RWPE1 (cell line): ENCODE measurements at regions not wholly inside any gene's neighbourhood (a gene's known extent, or its start where the extent isn't known, plus 50 kb on each side); places are given as distances from the start of the nearest gene placed in this dataset.

ENCODE experiments used
- CTCF ChIA-PET: fragments of 350-600 bp; sonication (Branson Sonifier 250); formaldehyde crosslinking; extraction: SDS; loops from one replicate; lab custom pipeline; 2021; lab: Yijun Ruan, JAX
- POLR2A ChIA-PET: fragments of 400-600 bp; formaldehyde crosslinking; extraction: SDS; loops from one replicate; lab custom pipeline; 2020; ENCODE audit warnings: antibody characterized with exemption; ENCODE audit not compliant: low non-redundant PET; lab: Yijun Ruan, JAX
- DNase-seq: peaks from one replicate; pipeline ENCODE4 v3.0.0; 2012; ENCODE audit warnings: low spot score
- H3K27ac ChIP-seq: fragments of 450-650 bp; 2 replicates; pipeline ENCODE4 v1.5.1; 2017
- TF ChIP-seq, protein P1 (sequence below): fragments of 450-650 bp; conservative IDR thresholded peaks from 2 replicates; pipeline ENCODE4 v1.5.1; 2017; ENCODE audit warnings: low read depth, mild to moderate bottlenecking

DNA sequence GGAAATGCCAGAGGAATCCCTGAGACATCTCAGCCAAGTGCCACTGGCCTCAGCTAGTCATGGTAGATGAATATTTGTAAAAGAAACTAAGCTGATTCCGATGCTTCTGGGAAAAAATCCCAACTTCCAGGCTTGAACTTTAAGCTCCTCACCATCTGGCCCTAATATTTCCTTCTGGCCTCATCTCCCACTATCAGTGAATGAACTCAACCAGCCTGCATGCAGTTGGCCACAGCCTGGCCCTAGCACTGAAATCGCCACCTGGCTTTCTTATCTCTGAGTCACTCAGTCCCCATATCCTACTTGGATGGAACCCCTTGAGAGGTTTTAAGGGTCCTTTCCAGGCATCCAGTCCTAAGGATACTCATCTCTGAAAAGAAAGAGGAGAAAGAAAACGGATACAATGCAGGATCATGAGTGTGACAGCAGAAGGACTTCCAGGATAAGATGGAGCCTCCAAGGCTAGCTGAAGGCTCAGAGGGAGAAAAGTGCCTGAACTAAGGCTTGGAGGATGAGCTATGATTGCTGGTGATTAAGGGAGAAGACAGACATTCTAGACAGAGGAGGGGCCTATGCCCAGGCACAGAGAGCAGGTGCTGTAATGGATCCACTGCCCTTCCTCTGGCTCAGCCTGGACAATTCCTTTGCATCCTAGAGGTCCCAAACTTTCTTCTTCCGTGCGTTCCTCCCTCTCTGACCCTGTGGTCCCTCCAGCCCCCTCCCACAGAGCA lies 141.5 kb upstream of the MYCN start:
- no peak overlapping the region for H3K27ac ChIP-seq
- ChIA-PET POLR2A (no interaction called here), CTCF (interaction anchor here (0.6 kb wide), 1 partner anchor 1196 kb away, joined by 8 read pairs; no protein-coding TSS in a partner anchor)
- TF ChIP-seq, protein P1, sequence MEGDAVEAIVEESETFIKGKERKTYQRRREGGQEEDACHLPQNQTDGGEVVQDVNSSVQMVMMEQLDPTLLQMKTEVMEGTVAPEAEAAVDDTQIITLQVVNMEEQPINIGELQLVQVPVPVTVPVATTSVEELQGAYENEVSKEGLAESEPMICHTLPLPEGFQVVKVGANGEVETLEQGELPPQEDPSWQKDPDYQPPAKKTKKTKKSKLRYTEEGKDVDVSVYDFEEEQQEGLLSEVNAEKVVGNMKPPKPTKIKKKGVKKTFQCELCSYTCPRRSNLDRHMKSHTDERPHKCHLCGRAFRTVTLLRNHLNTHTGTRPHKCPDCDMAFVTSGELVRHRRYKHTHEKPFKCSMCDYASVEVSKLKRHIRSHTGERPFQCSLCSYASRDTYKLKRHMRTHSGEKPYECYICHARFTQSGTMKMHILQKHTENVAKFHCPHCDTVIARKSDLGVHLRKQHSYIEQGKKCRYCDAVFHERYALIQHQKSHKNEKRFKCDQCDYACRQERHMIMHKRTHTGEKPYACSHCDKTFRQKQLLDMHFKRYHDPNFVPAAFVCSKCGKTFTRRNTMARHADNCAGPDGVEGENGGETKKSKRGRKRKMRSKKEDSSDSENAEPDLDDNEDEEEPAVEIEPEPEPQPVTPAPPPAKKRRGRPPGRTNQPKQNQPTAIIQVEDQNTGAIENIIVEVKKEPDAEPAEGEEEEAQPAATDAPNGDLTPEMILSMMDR, result no peak
- DNase-seq, result no peak

DNA sequence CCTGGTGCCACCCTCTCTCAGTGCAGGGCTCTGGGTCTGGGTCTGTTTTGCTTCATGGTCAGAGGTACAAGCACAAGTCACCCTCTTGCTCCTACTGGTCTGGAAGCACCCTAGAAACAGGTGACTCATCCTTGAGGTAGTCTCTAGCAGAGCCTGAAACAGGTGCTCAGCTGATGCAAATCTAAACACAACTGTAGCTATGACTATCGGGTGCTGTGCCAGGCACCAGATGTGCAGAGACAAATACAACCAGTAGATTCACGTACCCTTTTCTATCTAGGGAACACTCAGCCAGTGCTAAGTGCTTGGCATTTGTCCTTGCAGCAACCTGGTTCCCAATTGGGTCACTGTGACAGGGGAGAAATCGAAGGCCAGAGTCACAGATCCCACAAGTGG lies 140.9 kb upstream of the MYCN start:
- peak; percentile 31 for DNase-seq
- TF ChIP-seq, protein P1, result no peak
- ChIA-PET CTCF (interaction anchor here (0.6 kb wide), 1 partner anchor 1195 kb away, joined by 8 read pairs; no protein-coding TSS in a partner anchor), POLR2A (no interaction called here)
- no peak overlapping the region for H3K27ac ChIP-seq

DNA sequence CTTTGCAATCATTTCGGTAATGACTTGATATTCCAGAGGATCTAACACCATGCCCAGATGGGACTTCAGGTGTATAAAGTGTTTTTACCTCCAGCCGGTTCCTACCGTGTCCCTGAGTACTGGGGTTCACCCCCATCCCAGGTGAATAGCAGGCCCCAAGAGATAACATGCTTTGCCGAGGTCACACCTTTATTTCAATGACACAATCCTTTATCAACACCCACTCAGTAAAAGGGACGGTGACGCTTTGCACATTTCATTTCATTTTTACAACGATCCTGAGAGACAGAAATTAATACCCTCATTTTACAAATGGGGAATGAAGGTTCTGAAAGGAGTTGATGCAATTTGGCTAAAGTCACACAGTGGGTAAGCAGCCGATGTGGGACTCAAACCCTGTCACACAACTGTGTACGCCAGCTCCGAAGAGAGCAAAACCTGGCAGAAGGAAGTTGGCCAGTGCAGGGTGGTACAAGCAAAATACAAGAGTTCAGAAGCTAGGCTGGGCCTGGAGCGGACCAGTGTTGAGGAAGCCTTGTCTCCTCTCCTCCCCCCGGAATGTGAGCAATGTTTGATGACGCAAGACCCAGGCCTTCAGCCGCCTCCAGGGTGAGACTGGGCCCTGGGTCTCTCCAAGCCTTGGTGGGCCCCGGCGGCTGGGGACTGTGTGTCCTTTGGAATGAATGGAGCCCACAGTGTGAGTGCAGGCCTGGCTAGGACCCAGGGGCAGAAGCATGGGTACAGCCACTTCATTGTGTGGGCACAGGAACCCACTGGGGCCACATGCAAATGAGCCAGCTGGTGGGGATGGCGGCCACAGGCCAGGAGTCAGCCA lies 139.6 kb upstream of the MYCN start:
- no peak for DNase-seq
- CTCF ChIA-PET, result no interaction called here
- TF ChIP-seq, protein P1, result no peak
- POLR2A ChIA-PET, result no interaction called here
- H3K27ac ChIP-seq, result no peak overlapping the region

DNA sequence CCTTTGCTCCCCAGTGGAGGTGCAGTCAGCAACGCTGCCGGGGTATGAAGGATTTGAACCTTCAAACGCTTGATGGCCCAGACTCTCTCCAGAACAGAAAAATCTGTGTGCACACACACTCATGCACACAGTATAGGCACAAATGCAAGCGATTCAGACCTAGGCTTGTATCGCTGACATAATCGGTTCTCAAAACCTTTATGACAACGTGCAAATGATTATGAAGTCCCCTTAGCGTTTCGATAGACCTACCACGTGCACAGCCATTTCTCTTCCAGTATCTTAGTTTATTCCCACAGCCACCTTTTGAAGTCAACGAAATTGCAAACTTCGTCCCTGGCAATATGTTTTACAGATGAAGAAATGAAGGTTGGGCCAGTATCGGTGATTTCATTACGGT lies 138.9 kb upstream of the MYCN start:
- CTCF ChIA-PET, result interaction anchor here (0.6 to 0.7 kb wide), 2 partner anchors 192 to 303 kb away, joined by 3 to 5 read pairs; no protein-coding TSS in a partner anchor
- TF ChIP-seq, protein P1, result no peak
- DNase-seq, result no peak
- no peak overlapping the region for H3K27ac ChIP-seq
- POLR2A ChIA-PET, result no interaction called here

DNA sequence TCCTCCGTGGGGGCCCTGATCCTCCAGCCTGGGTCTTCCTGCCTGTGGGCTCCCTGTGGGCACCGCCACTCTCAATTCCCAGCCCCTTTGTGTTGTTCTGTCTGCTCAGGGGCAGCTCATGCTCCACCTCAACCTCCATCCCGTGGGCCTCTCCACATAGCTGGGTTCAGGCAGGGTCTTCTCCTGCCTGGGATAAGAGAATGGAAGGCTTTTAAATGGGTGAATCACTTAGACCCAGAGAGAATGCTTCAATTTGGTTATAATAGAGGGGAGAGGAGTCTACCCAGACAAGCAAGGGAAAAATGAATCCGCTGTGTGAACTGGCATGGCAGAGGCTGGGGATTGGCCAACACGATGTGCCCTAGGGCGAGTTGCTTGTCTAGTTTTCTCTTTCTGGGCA lies 138.4 kb upstream of the MYCN start:
- ChIA-PET CTCF (interaction anchor here (0.6 to 0.7 kb wide), 2 partner anchors 192 to 303 kb away, joined by 3 to 5 read pairs; no protein-coding TSS in a partner anchor), POLR2A (no interaction called here)
- DNase-seq, result no peak
- no peak overlapping the region for H3K27ac ChIP-seq
- TF ChIP-seq, protein P1, result no peak

DNA sequence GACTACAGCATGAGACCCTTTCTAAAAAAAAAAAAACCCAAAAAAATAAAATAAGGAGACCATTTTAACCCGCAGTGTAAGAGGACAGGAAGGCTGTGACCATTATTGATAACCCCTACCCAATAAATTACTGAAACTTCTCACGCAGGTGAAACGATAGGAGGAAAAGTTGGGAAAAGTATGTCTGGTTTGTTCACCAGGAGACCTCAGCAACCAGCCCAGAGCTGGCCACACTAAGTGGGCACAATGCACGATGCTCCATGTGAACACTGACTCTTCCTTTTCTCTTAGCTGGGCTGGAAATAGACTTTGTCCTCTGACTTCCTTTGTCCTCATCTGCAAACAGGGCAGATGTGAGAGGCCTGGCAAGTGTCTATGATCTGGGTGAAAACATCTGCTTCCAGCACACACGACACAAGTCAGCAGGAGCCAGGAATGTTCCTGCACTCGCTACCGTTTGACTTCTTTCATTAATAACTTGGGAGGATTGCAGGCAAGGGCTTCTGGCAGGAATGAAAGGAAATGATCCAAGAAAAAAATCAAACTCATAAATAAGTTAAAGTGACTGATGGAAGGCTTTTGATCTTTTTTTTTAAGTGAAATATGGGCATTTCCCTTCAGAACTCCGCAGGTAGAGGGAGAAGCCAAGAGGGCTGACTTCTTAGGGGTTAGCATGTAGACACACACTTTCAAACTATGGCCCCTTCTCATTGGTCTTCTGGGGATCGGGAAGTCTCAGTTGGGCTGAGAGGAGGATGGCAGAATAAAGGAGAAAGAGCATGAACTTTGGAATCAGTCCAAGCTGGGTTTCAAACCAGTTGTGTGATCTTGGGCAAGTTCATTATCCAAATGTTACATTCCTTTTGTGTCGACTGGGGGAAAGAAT lies 137.4 kb upstream of the MYCN start:
- TF ChIP-seq, protein P1, result no peak
- ChIA-PET CTCF (interaction anchor here (0.5 kb wide), 1 partner anchor 109 kb away, joined by 3 read pairs; no protein-coding TSS in a partner anchor), POLR2A (no interaction called here)
- no peak for DNase-seq
- no peak overlapping the region for H3K27ac ChIP-seq
